HG02938 (cell line): ENCODE measurements at regions not wholly inside any gene's neighbourhood (a gene's known extent, or its start where the extent isn't known, plus 50 kb on each side); places are given as distances from the start of the nearest gene placed in this dataset.

Source experiments
- ATAC-seq: cut with Tn5 transposase; IDR thresholded peaks from one replicate; pipeline ENCODE4 v1.9.1; 2021; ENCODE audit warnings: mild to moderate bottlenecking, moderate library complexity; ENCODE audit not compliant: unreplicated experiment

- no peak for ATAC-seq
Observed at GRCh38 chr4:62208921-62209320, 1008.8 kb downstream of the ADGRL3 start.

GRCh38 chr4:62204136-62204535 is 1004.0 kb downstream of the ADGRL3 start:
- no peak for ATAC-seq

- no peak for ATAC-seq
Observed at GRCh38 chr4:62199291-62199810, 999.2 kb downstream of the ADGRL3 start.

GRCh38 chr4:62196338-62196737 is 996.2 kb downstream of the ADGRL3 start:
- no peak for ATAC-seq

GRCh38 chr4:62194342-62194741 is 994.2 kb downstream of the ADGRL3 start:
- ATAC-seq: no peak

GRCh38 chr4:62193761-62194160 is 993.6 kb downstream of the ADGRL3 start:
- no peak for ATAC-seq

- ATAC-seq: no peak
Observed at GRCh38 chr4:62191451-62192240, 991.5 kb downstream of the ADGRL3 start.

GRCh38 chr4:62170235-62170634 is 970.1 kb downstream of the ADGRL3 start:
- no peak for ATAC-seq

GRCh38 chr4:62168681-62169080 is 968.6 kb downstream of the ADGRL3 start:
- no peak for ATAC-seq

- no peak for ATAC-seq
Observed at GRCh38 chr4:62162606-62163005, 962.5 kb downstream of the ADGRL3 start.

GRCh38 chr4:62161446-62161845 is 961.3 kb downstream of the ADGRL3 start:
- ATAC-seq: no peak

- no peak for ATAC-seq
Observed at GRCh38 chr4:62159876-62160275, 959.8 kb downstream of the ADGRL3 start.

- ATAC-seq: no peak
Observed at GRCh38 chr4:62159306-62159705, 959.2 kb downstream of the ADGRL3 start.

GRCh38 chr4:62156205-62156604 is 956.1 kb downstream of the ADGRL3 start:
- no peak for ATAC-seq

GRCh38 chr4:62145276-62145675 is 945.1 kb downstream of the ADGRL3 start:
- no peak for ATAC-seq

- no peak for ATAC-seq
Observed at GRCh38 chr4:62144431-62144830, 944.3 kb downstream of the ADGRL3 start.

GRCh38 chr4:62135565-62136156 is 935.5 kb downstream of the ADGRL3 start:
- no peak for ATAC-seq

GRCh38 chr4:62133977-62134376 is 933.9 kb downstream of the ADGRL3 start:
- no peak for ATAC-seq

- ATAC-seq: no peak
Observed at GRCh38 chr4:62133101-62133897, 933.2 kb downstream of the ADGRL3 start.

GRCh38 chr4:62131049-62131448 is 930.9 kb downstream of the ADGRL3 start:
- no peak for ATAC-seq

GRCh38 chr4:62130637-62131036 is 930.5 kb downstream of the ADGRL3 start:
- no peak for ATAC-seq

- ATAC-seq: no peak
Observed at GRCh38 chr4:62130230-62130629, 930.1 kb downstream of the ADGRL3 start.
